B cell (primary cell): ENCODE measurements at regions not wholly inside any gene's neighbourhood (a gene's known extent, or its start where the extent isn't known, plus 50 kb on each side); places are given as distances from the start of the nearest gene placed in this dataset.

Experiments used
- ATAC-seq: fragments of 200-7000 bp; cut with Tn5 transposase; one replicate; pipeline ENCODE4 v1.10.0; 2021; ENCODE audit warnings: low read depth, mild to moderate bottlenecking, moderate number of reproducible peaks, moderate library complexity
- CTCF ChIA-PET: fragments of 350-600 bp; sonication (Branson Sonifier 250); formaldehyde crosslinking; loops from one replicate; lab custom pipeline; 2021; ENCODE audit warnings: antibody characterized with exemption, inconsistent platforms; lab: Charles Lee
- POLR2A ChIA-PET: fragments of 350-600 bp; sonication (Branson Sonifier 250); formaldehyde crosslinking; loops from one replicate; lab custom pipeline; 2021; ENCODE audit warnings: antibody characterized with exemption; lab: Charles Lee
- DNase-seq: peaks from one replicate; pipeline ENCODE4 v3.0.0; 2013
- H2AFZ ChIP-seq: 2 replicates; pipeline ENCODE4 v1.6.1; 2012; ENCODE audit warnings: mild to moderate bottlenecking, low read depth, low read length; ENCODE audit not compliant: insufficient read depth, poor library complexity, severe bottlenecking
- H3K27ac ChIP-seq, 2 donors: 1 replicate in 1 of 2; 2 replicates in 1 of 2; pipeline ENCODE4 v1.5.1; 2012 to 2013; ENCODE audit warnings: low read length in 2 of 2, mild to moderate bottlenecking in 2 of 2, moderate library complexity in 1 of 2
- H3K27me3 ChIP-seq, 4 experiments: fragments of 200-600 bp in 1 of 4; sonication (generic) in 1 of 4; replicated peaks in 1 of 4; 1 replicate in 2 of 4; 2 replicates in 2 of 4; pipeline versions ENCODE4 v1.6.1 to v1.7.0; 2013 to 2016; ENCODE audit warnings: low read length in 3 of 4, mild to moderate bottlenecking in 2 of 4, mixed read lengths in 1 of 4, moderate library complexity in 1 of 4; ENCODE audit not compliant: insufficient read depth in 4 of 4, control insufficient read depth in 3 of 4; ENCODE audit errors: control extremely low read depth in 1 of 4
- H3K36me3 ChIP-seq, 2 experiments: replicated peaks in 1 of 2; 1 replicate in 1 of 2; 2 replicates in 1 of 2; pipeline versions ENCODE4 v1.6.1 to v1.7.1; 2013; ENCODE audit warnings: low read length in 1 of 2; ENCODE audit not compliant: insufficient read depth in 2 of 2, control insufficient read depth in 1 of 2; ENCODE audit errors: control extremely low read depth in 1 of 2, extremely low read depth in 1 of 2
- H3K4me1 ChIP-seq, 2 donors: fragments of 200-600 bp in 1 of 2; sonication (generic) in 1 of 2; 1 replicate in 1 of 2; 2 replicates in 1 of 2; pipeline versions ENCODE4 v1.5.1 to v1.6.1; 2013 to 2017; ENCODE audit warnings: low read length in 2 of 2; ENCODE audit not compliant: control insufficient read depth in 2 of 2, insufficient read depth in 2 of 2
- H3K4me2 ChIP-seq: replicated peaks from 2 replicates; pipeline ENCODE3; 2012; ENCODE audit warnings: mild to moderate bottlenecking, low read depth, low read length; ENCODE audit not compliant: poor library complexity, severe bottlenecking
- H3K4me3 ChIP-seq, 5 experiments: fragments of 200-600 bp in 1 of 5; sonication (generic) in 1 of 5; 1 replicate in 3 of 5; 2 replicates in 2 of 5; pipeline versions ENCODE4 v1.5.1 to v1.7.0; 2011 to 2016; ENCODE audit warnings: low read length in 4 of 5, mild to moderate bottlenecking in 4 of 5, low read depth in 2 of 5, control low read depth in 1 of 5, moderate library complexity in 1 of 5; ENCODE audit not compliant: insufficient read depth in 1 of 5; ENCODE audit errors: control extremely low read depth in 1 of 5, extremely low read depth in 1 of 5
- H3K79me2 ChIP-seq: fragments of 200-600 bp; sonication (generic); one replicate; pipeline ENCODE4 v1.6.0; 2016; ENCODE audit warnings: low read length; ENCODE audit not compliant: control insufficient read depth, insufficient read depth
- H3K9ac ChIP-seq: fragments of 200-600 bp; sonication (generic); 2 replicates; pipeline ENCODE4 v1.6.1; 2017; ENCODE audit warnings: mild to moderate bottlenecking, low read length, moderate library complexity
- H3K9me3 ChIP-seq, 3 donors: one replicate each; pipeline versions ENCODE4 v1.6.1 to v1.7.1; 2013; ENCODE audit warnings: low read length in 2 of 3; ENCODE audit not compliant: control insufficient read depth in 2 of 3, insufficient read depth in 1 of 3; ENCODE audit errors: control extremely low read depth in 1 of 3
- H4K20me1 ChIP-seq: 2 replicates; pipeline ENCODE4 v1.6.0; 2012; ENCODE audit warnings: mild to moderate bottlenecking, low read length; ENCODE audit not compliant: insufficient read depth, control insufficient read depth, poor library complexity, severe bottlenecking
- H3K27ac Mint-ChIP-seq: one replicate; pipeline ENCODE4 v1.8.0; 2021; ENCODE audit warnings: mixed read lengths
- H3K27me3 Mint-ChIP-seq: one replicate; pipeline ENCODE4 v1.8.0; 2021; ENCODE audit warnings: mixed read lengths
- H3K4me1 Mint-ChIP-seq: one replicate; pipeline ENCODE4 v1.8.0; 2021; ENCODE audit warnings: mixed read lengths
- H3K4me3 Mint-ChIP-seq: one replicate; pipeline ENCODE4 v1.8.0; 2021; ENCODE audit warnings: mixed read lengths
- H3K9me3 Mint-ChIP-seq: one replicate; pipeline ENCODE4 v1.8.0; 2022; ENCODE audit warnings: mixed read lengths; ENCODE audit not compliant: insufficient read depth
- EZH2 ChIP-seq: IDR thresholded peaks from 2 replicates; pipeline ENCODE4 v1.6.1; 2012; ENCODE audit warnings: borderline replicate concordance, low read depth, mild to moderate bottlenecking, moderate library complexity, low read length; ENCODE audit not compliant: insufficient read depth, poor library complexity, severe bottlenecking
- WGBS: methylation state at CpG from one replicate; pipeline ENCODE4 v1.1.5; 2013; ENCODE audit warnings: missing lambda C conversion rate; ENCODE audit not compliant: insufficient coverage; 5-methylcytosine and 5-hydroxymethylcytosine counted together
- intact Hi-C: fragments of 100-400 bp; cut with micrococcal nuclease; formaldehyde crosslinking; loops from one replicate; pipeline ENCODE4 v1.10.0; 2022
- TF ChIP-seq, protein P1 (sequence below): fragments of 200-600 bp; IDR thresholded peaks from one replicate; pipeline ENCODE4 v1.8.0; 2022; ENCODE audit warnings: antibody characterized with exemption, mild to moderate bottlenecking

GRCh38 chr13:109297628-109298027 is 488.8 kb downstream of the IRS2 start:
- intact Hi-C loops: no loop called here
- ChIA-PET CTCF (interaction anchor here (0.6 kb wide), 1 partner anchor 1019 kb away, joined by 3 read pairs; no protein-coding TSS in a partner anchor), POLR2A (no interaction called here)
- H3K9me3 ChIP-seq: peaks cover 0 to 16% (median 0%) of the 10 kb centered on the region in 3 donors
- Mint-ChIP-seq H3K4me3 (no peak overlapping the region), H3K27ac (no peak overlapping the region), H3K4me1 (no peaks in the 10 kb centered on the region), H3K27me3 (no peaks in the 10 kb centered on the region), H3K9me3 (peaks cover 3% of the 10 kb centered on the region)
- no peak for ATAC-seq
- H3K4me1 ChIP-seq: no peaks in the 10 kb centered on the region
- DNase-seq: no peak
- H3K27me3 ChIP-seq: no peaks in the 10 kb centered on the region
- H3K36me3 ChIP-seq: no peaks in the 10 kb centered on the region
- no peak overlapping the region for H2AFZ ChIP-seq
- no peak overlapping the region for H3K4me3 ChIP-seq
- H3K4me2 ChIP-seq: no peak overlapping the region
- WGBS: 80% methylated on average over 1 of the region's 2 CpGs
- H4K20me1 ChIP-seq: no peaks in the 10 kb centered on the region
- H3K79me2 ChIP-seq: no peaks in the 10 kb centered on the region
- TF ChIP-seq, protein P1, sequence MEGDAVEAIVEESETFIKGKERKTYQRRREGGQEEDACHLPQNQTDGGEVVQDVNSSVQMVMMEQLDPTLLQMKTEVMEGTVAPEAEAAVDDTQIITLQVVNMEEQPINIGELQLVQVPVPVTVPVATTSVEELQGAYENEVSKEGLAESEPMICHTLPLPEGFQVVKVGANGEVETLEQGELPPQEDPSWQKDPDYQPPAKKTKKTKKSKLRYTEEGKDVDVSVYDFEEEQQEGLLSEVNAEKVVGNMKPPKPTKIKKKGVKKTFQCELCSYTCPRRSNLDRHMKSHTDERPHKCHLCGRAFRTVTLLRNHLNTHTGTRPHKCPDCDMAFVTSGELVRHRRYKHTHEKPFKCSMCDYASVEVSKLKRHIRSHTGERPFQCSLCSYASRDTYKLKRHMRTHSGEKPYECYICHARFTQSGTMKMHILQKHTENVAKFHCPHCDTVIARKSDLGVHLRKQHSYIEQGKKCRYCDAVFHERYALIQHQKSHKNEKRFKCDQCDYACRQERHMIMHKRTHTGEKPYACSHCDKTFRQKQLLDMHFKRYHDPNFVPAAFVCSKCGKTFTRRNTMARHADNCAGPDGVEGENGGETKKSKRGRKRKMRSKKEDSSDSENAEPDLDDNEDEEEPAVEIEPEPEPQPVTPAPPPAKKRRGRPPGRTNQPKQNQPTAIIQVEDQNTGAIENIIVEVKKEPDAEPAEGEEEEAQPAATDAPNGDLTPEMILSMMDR: no peak
- TF ChIP-seq EZH2: no peak
- no peak overlapping the region for H3K27ac ChIP-seq
- no peak overlapping the region for H3K9ac ChIP-seq

- Mint-ChIP-seq H3K4me3 (no peak overlapping the region), H3K9me3 (peaks cover 3% of the 10 kb centered on the region), H3K27ac (no peak overlapping the region), H3K27me3 (no peaks in the 10 kb centered on the region), H3K4me1 (no peaks in the 10 kb centered on the region)
- Histone ChIP-seq H3K27ac (no peak overlapping the region), H2AFZ (no peak overlapping the region), H4K20me1 (no peaks in the 10 kb centered on the region), H3K9ac (no peak overlapping the region), H3K36me3 (no peaks in the 10 kb centered on the region), H3K9me3 (peaks cover 0 to 16% (median 0%) of the 10 kb centered on the region in 3 donors), H3K4me3 (no peak overlapping the region), H3K79me2 (no peaks in the 10 kb centered on the region), H3K27me3 (no peaks in the 10 kb centered on the region), H3K4me1 (no peaks in the 10 kb centered on the region), H3K4me2 (no peak overlapping the region)
- CTCF ChIA-PET: no interaction called here
- intact Hi-C loops: no loop called here
- no peak for TF ChIP-seq EZH2
- TF ChIP-seq, protein P1: no peak
- POLR2A ChIA-PET: no interaction called here
- WGBS: 97% methylated on average over 2 of the region's 3 CpGs
- DNase-seq (no peak), ATAC-seq (no peak)
These were observed 493.2 kb downstream of the IRS2 start for GRCh38 chr13:109293166-109293565.
